ENCODE measurements at regions not wholly inside any gene's neighbourhood (a gene's known extent, or its start where the extent isn't known, plus 50 kb on each side); places are given as distances from the start of the nearest gene placed in this dataset.

DNA sequence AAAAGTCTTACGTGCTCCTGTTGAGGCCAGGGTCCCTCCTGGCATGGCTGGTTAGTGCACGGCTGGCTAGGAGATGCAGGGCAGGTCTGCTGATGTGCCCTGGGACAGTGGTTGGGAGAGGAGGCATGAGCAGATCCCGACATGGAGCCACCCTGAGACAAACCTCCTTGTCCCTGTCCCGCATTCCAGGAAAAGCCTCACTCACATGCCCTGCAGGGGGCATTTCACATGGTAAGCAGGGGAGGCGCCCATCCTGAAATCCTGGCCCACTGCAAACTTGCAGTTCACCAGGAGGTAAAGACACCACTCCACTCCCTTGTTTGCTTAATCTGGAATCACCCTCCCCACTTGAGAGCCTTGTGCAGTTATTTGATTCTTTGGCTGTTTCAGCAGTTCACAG is 116.7 kb upstream of the SLC24A3 start:
- TF ChIP-seq, protein P1, sequence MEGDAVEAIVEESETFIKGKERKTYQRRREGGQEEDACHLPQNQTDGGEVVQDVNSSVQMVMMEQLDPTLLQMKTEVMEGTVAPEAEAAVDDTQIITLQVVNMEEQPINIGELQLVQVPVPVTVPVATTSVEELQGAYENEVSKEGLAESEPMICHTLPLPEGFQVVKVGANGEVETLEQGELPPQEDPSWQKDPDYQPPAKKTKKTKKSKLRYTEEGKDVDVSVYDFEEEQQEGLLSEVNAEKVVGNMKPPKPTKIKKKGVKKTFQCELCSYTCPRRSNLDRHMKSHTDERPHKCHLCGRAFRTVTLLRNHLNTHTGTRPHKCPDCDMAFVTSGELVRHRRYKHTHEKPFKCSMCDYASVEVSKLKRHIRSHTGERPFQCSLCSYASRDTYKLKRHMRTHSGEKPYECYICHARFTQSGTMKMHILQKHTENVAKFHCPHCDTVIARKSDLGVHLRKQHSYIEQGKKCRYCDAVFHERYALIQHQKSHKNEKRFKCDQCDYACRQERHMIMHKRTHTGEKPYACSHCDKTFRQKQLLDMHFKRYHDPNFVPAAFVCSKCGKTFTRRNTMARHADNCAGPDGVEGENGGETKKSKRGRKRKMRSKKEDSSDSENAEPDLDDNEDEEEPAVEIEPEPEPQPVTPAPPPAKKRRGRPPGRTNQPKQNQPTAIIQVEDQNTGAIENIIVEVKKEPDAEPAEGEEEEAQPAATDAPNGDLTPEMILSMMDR (IDR thresholded peaks at IDR 0.05): no peak

DNA sequence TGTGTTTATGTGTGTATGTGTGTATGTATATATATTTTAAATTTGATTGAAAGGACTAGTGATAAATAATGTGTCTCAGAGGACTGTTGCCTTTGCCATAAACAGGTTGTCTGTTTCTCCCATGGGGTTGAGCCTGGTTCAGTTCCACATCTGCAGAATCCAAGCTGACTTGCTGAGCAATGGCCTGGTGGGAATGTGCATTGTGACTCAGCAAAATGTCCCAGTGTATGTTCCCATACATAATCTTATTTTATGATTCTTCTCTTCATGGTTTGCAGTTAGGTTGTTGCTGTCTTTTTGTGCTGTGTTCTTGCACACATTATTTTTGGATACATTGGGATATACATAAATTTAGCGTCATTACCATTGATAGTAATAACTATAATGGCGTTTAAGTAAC is 115.6 kb upstream of the SLC24A3 start:
- TF ChIP-seq, protein P1 (IDR thresholded peaks at IDR 0.05): no peak

DNA sequence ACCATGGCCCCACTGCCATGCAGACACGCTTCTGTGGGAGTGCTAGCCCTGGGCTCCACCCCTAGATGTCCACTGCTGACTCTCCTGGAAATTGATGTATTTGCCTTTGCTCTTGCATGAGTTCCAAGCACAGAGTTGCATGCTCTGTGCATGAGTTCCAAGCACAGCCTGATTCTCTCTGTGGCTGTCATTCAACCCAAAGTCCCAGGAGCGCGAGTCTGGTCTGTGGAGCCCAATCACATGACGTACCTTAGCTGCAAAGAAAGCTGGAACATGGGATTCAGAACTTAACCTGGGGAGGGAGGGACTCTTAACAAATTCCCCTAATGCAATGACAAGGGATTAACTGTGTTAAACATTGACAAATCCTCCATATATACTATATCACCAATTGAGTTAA is 114.3 kb upstream of the SLC24A3 start:
- TF ChIP-seq, protein P1 (IDR thresholded peaks at IDR 0.05): no peak

DNA sequence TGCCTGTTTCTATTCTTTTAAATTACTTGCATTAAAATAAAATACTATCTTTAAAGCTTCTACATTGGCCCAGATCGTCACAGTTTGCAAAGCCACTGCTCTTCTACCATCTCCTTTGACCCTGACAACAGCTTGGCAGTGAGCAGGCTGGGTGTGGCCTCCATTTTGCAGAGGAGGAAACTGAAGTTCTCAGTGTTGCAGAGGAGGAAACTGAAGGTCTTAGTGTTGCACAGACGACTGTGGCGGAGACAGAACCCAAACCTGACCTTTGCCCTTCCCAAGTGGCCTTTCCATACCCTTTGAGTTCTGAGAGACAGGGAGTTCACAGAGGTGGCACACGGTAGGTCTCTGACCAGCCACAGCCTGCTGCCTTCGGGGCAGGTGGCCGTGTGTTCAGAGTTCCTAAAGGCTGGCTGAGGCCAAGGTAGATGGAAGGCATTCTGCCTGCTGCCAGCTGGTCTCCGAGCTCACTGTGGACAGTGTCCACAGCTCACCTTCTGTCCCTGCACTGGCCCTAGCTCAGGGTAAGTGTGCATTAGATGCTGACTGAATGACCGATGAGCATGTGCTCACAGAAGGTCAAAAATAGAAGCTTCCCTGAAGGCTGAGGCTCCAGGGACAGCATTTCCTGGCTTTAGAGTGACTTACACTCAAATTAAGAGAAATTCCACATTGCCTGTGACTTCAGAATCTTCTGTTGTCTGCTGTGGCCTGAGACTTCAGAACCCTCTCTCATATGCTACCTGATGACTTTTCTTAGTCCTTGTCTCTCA is 113.5 kb upstream of the SLC24A3 start:
- TF ChIP-seq, protein P1 (IDR thresholded peaks at IDR 0.05): no peak

DNA sequence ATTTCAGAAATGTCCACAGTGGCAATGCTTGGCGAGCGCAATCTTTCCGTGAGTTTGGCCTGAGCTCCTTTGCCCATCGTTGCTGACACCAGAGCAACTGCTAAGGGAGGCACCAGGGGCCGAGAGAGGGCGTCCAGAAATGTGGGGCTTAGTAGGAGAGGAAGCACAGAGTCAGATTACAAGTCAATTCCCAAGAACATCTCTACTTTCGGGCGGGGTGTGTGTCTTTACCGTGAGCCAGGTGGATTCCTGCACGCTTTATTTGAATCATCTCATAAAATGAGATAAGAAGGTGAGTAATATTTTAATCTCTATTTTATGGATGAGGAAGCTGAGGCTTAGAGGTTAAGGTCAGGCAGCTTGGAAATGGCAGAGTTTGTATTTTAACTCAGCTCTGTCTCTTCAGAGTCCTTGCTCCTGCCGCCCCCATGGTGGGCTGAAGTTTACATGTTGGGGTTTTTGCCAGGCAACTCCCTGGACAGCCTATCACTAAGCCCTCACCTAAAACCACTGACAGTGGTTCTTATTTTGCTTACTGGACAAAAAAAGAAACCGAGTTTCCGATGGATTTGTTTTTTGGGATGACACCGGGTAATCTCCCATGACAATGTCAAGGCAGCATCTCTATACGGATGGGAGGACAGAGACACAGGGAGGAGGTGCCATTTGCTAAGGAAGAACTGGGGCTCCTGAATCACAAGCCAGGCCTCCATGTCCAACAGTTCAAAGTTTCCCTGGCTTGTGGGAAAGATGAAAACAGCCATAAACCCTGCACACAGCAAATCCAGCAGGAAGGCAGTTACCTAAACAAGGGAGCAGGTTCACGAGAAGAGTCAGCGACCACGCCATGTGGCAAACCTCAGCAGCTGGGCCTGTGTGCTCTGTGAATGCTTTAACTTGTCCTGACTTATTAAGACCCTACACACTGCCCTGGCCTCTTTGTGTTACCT is 112.6 kb upstream of the SLC24A3 start:
- TF ChIP-seq, protein P1 (IDR thresholded peaks at IDR 0.05): no peak

DNA sequence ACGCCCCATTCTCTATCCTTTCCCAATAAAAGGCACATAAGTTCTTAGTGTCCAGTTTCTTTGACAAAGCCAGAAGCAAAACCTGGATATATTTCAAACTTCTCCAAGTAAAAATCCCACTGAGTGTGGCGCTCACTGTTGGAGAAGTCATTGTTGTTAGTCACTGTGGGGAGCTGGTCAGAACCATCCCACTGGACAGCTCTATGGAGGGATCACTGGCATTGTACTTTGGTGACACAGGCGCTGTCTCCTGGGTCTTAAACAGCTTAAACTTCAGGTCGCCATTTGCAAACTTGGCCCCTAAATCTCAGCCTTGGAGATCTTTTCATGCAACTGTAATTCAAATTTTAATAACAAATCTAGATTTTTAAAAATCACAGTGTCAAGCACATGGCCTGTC is 111.5 kb upstream of the SLC24A3 start:
- TF ChIP-seq, protein P1 (IDR thresholded peaks at IDR 0.05): no peak

DNA sequence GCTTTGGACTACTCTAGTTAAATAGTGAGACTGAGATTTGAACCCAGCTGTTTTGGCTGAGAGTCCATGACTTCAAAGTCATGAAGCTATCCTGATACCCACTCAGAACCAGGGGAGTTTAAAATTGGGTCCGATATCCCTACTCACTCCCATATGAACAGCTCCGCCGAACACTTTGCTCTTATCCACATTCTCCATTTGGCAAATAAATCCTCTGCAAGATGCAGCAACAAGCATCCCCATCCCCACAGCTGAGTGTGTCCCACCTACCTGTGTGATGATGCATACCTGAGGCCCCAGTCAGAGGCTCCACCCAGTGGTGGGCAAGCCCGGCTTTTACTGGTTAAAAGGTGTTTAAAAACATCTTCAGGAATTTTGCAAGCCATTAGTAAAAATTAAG is 108.3 kb upstream of the SLC24A3 start:
- TF ChIP-seq, protein P1 (IDR thresholded peaks at IDR 0.05): no peak

All from LNCAP (cell line).